ENCODE measurements at regions not wholly inside any gene's neighbourhood (a gene's known extent, or its start where the extent isn't known, plus 50 kb on each side); places are given as distances from the start of the nearest gene placed in this dataset.

- H3K36me3 ChIP-seq (ENCODE audit: insufficient read depth, low read length) = no peaks in the 10 kb centered on the region
- H3K27ac ChIP-seq (ENCODE audit: low read depth, low read length) = no peak overlapping the region
- H4K20me1 ChIP-seq (ENCODE audit: insufficient read depth, low read length) = no peaks in the 10 kb centered on the region
- H3K4me3 ChIP-seq (ENCODE audit: insufficient read depth, low read depth, low read length) = no peak overlapping the region
- H3K79me2 ChIP-seq (ENCODE audit: insufficient read depth, low read length) = no peaks in the 10 kb centered on the region
- no peak overlapping the region for H3K9ac ChIP-seq (ENCODE audit: low read length)
- Mint-ChIP-seq H3K4me3 (ENCODE audit: unreplicated experiment) (no peak overlapping the region), H3K4me1 (ENCODE audit: low read depth, unreplicated experiment) (no peaks in the 10 kb centered on the region), H3K36me3 (ENCODE audit: low read depth, unreplicated experiment) (no peaks in the 10 kb centered on the region), H3K27me3 (ENCODE audit: low read depth, unreplicated experiment) (no peaks in the 10 kb centered on the region), H3K9me3 (ENCODE audit: unreplicated experiment) (no peaks in the 10 kb centered on the region), H3K27ac (ENCODE audit: unreplicated experiment) (no peak overlapping the region)
- DNase-seq (ENCODE audit: low read depth) = no peak
- no peak for TF ChIP-seq EZH2 (IDR thresholded peaks at IDR 0.05; ENCODE audit: insufficient read depth, low read length)
- TF ChIP-seq CTCF (IDR thresholded peaks at IDR 0.05; ENCODE audit: insufficient read depth, low read depth, low read length) = no peak
- no peaks in the 10 kb centered on the region for H3K4me1 ChIP-seq (ENCODE audit: insufficient read depth, low read length)
- no peaks in the 10 kb centered on the region for H3K9me3 ChIP-seq (ENCODE audit: insufficient read depth, low read depth, low read length)
- FAIRE-seq = no peak
- H3K27me3 ChIP-seq (ENCODE audit: insufficient read depth, low read length) = no peaks in the 10 kb centered on the region
- H3K4me2 ChIP-seq (ENCODE audit: low read length) = no peak overlapping the region
- no peak overlapping the region for H2AFZ ChIP-seq (ENCODE audit: low read depth, low read length)
Observed at GRCh38 chr3:74750901-74751300, 136.4 kb upstream of the CNTN3 start.

- H3K9ac ChIP-seq (ENCODE audit: low read length) = no peak overlapping the region
- no peaks in the 10 kb centered on the region for H3K4me1 ChIP-seq (ENCODE audit: insufficient read depth, low read length)
- H4K20me1 ChIP-seq (ENCODE audit: insufficient read depth, low read length) = no peaks in the 10 kb centered on the region
- Mint-ChIP-seq H3K27ac (ENCODE audit: unreplicated experiment) (no peak overlapping the region), H3K27me3 (ENCODE audit: low read depth, unreplicated experiment) (no peaks in the 10 kb centered on the region), H3K4me1 (ENCODE audit: low read depth, unreplicated experiment) (no peaks in the 10 kb centered on the region), H3K4me3 (ENCODE audit: unreplicated experiment) (no peak overlapping the region), H3K36me3 (ENCODE audit: low read depth, unreplicated experiment) (no peaks in the 10 kb centered on the region), H3K9me3 (ENCODE audit: unreplicated experiment) (no peaks in the 10 kb centered on the region)
- DNase-seq (ENCODE audit: low read depth) (no peak), FAIRE-seq (no peak)
- no peaks in the 10 kb centered on the region for H3K27me3 ChIP-seq (ENCODE audit: insufficient read depth, low read length)
- no peak overlapping the region for H3K4me3 ChIP-seq (ENCODE audit: insufficient read depth, low read depth, low read length)
- TF ChIP-seq CTCF (IDR thresholded peaks at IDR 0.05; ENCODE audit: insufficient read depth, low read depth, low read length) (no peak), EZH2 (IDR thresholded peaks at IDR 0.05; ENCODE audit: insufficient read depth, low read length) (no peak)
- no peaks in the 10 kb centered on the region for H3K79me2 ChIP-seq (ENCODE audit: insufficient read depth, low read length)
- H2AFZ ChIP-seq (ENCODE audit: low read depth, low read length) = no peak overlapping the region
- no peaks in the 10 kb centered on the region for H3K9me3 ChIP-seq (ENCODE audit: insufficient read depth, low read depth, low read length)
- no peak overlapping the region for H3K27ac ChIP-seq (ENCODE audit: low read depth, low read length)
- H3K4me2 ChIP-seq (ENCODE audit: low read length) = no peak overlapping the region
- no peaks in the 10 kb centered on the region for H3K36me3 ChIP-seq (ENCODE audit: insufficient read depth, low read length)
Observed at GRCh38 chr3:74739242-74739641, 124.8 kb upstream of the CNTN3 start.

- H4K20me1 ChIP-seq (ENCODE audit: insufficient read depth, low read length) = no peaks in the 10 kb centered on the region
- FAIRE-seq (no peak), DNase-seq (ENCODE audit: low read depth) (no peak)
- H3K4me1 Mint-ChIP-seq (ENCODE audit: low read depth, unreplicated experiment) = no peaks in the 10 kb centered on the region
- no peaks in the 10 kb centered on the region for H3K27me3 ChIP-seq (ENCODE audit: insufficient read depth, low read length)
- H3K36me3 Mint-ChIP-seq (ENCODE audit: low read depth, unreplicated experiment) = no peaks in the 10 kb centered on the region
- no peak overlapping the region for H3K9ac ChIP-seq (ENCODE audit: low read length)
- H3K4me2 ChIP-seq (ENCODE audit: low read length) = no peak overlapping the region
- no peaks in the 10 kb centered on the region for H3K36me3 ChIP-seq (ENCODE audit: insufficient read depth, low read length)
- H3K27ac Mint-ChIP-seq (ENCODE audit: unreplicated experiment) = no peak overlapping the region
- H3K4me1 ChIP-seq (ENCODE audit: insufficient read depth, low read length) = no peaks in the 10 kb centered on the region
- no peaks in the 10 kb centered on the region for H3K9me3 Mint-ChIP-seq (ENCODE audit: unreplicated experiment)
- TF ChIP-seq EZH2 (IDR thresholded peaks at IDR 0.05; ENCODE audit: insufficient read depth, low read length) = no peak
- H3K27ac ChIP-seq (ENCODE audit: low read depth, low read length) = no peak overlapping the region
- no peak overlapping the region for H3K4me3 Mint-ChIP-seq (ENCODE audit: unreplicated experiment)
- no peak overlapping the region for H3K4me3 ChIP-seq (ENCODE audit: insufficient read depth, low read depth, low read length)
- H3K9me3 ChIP-seq (ENCODE audit: insufficient read depth, low read depth, low read length) = no peaks in the 10 kb centered on the region
- no peaks in the 10 kb centered on the region for H3K27me3 Mint-ChIP-seq (ENCODE audit: low read depth, unreplicated experiment)
- H2AFZ ChIP-seq (ENCODE audit: low read depth, low read length) = no peak overlapping the region
- no peaks in the 10 kb centered on the region for H3K79me2 ChIP-seq (ENCODE audit: insufficient read depth, low read length)
Observed at GRCh38 chr3:74722211-74722610, 107.8 kb upstream of the CNTN3 start.

Measured in astrocyte (in vitro differentiated cells and primary cell).